B cell (primary cell): ENCODE measurements at regions not wholly inside any gene's neighbourhood (a gene's known extent, or its start where the extent isn't known, plus 50 kb on each side); places are given as distances from the start of the nearest gene placed in this dataset.

Source experiments
- CTCF ChIP-seq: fragments of 200-600 bp; IDR thresholded peaks from one replicate; pipeline ENCODE4 v1.8.0; 2022; ENCODE audit warnings: antibody characterized with exemption, mild to moderate bottlenecking
- EZH2 ChIP-seq: IDR thresholded peaks from 2 replicates; pipeline ENCODE4 v1.6.1; 2012; ENCODE audit warnings: borderline replicate concordance, low read depth, mild to moderate bottlenecking, moderate library complexity, low read length; ENCODE audit not compliant: insufficient read depth, poor library complexity, severe bottlenecking

DNA sequence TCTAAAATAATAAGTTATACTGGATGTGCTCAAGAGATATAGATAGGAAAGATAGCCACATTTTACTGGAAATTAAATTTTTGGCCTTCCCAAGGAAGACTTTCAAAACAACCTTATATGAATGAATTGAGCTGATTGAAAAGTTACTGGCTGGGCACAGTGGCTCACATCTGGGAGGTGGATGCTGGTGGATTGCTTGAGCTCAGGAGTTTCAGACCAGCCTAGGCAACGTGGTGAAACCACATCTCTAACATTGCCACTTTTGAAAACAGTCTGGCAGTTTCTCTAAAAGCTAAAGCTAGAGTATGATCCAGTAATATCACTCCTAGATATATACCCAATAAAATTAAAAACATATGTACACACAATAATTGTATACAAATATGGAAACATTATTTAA is 231.4 kb upstream of the POU1F1 start:
- TF ChIP-seq CTCF (no peak), EZH2 (no peak)
